ENCODE measurements at regions not wholly inside any gene's neighbourhood (a gene's known extent, or its start where the extent isn't known, plus 50 kb on each side); places are given as distances from the start of the nearest gene placed in this dataset.

- TF ChIP-seq CTCF (IDR thresholded peaks at IDR 0.05) (no peak), POLR2A (IDR thresholded peaks at IDR 0.05) (no peak)
Observed at GRCh38 chr12:74848006-74848405, 310.4 kb downstream of the ATXN7L3B start.
